Panc1 (cell line): ENCODE measurements at regions not wholly inside any gene's neighbourhood (a gene's known extent, or its start where the extent isn't known, plus 50 kb on each side); places are given as distances from the start of the nearest gene placed in this dataset.

Experiments
- ATAC-seq: fragments of 200-7000 bp; cut with Tn5 transposase; 2 replicates; pipeline ENCODE4 v1.9.1; 2020; ENCODE audit warnings: mild to moderate bottlenecking, moderate library complexity
- BruUV-seq: library from RNA; stranded (reverse); fragments of 400-500 nt; replicated peaks from 2 replicates; lab custom pipeline; 2021; lab: Mats Ljungman, UMichigan
- CTCF ChIA-PET: fragments of 300-600 bp; sonication (Branson Sonifier 250); formaldehyde crosslinking; loops from one replicate; lab custom pipeline; 2022; ENCODE audit warnings: antibody characterized with exemption; lab: Charles Lee
- POLR2A ChIA-PET: fragments of 300-600 bp; sonication (Branson Sonifier 250); formaldehyde crosslinking; loops from one replicate; lab custom pipeline; 2022; ENCODE audit warnings: antibody characterized with exemption; lab: Charles Lee
- DNase-seq: peaks from one replicate; pipeline ENCODE4 v3.0.0-alpha.2; 2010; ENCODE audit warnings: low read depth, low spot score
- H3K27ac ChIP-seq: 2 replicates; pipeline ENCODE4 v1.5.1; 2011; ENCODE audit warnings: mild to moderate bottlenecking, low read length, inconsistent platforms
- H3K27me3 ChIP-seq: fragments of 200-500 bp; sonication (Bioruptor generic); 2 replicates; pipeline ENCODE4 v1.6.0; 2014; ENCODE audit warnings: low read length, inconsistent platforms; ENCODE audit not compliant: control insufficient read depth, insufficient read depth
- H3K36me3 ChIP-seq: fragments of 200-500 bp; sonication (Bioruptor generic); 2 replicates; pipeline ENCODE4 v1.5.1; 2014; ENCODE audit warnings: inconsistent platforms, mild to moderate bottlenecking, low read length, moderate library complexity; ENCODE audit not compliant: control insufficient read depth, insufficient read depth
- H3K4me1 ChIP-seq: 2 replicates; pipeline ENCODE4 v1.5.1; 2011; ENCODE audit warnings: inconsistent platforms, mild to moderate bottlenecking, low read length, moderate library complexity; ENCODE audit not compliant: control insufficient read depth, insufficient read depth
- H3K4me3 ChIP-seq, 2 experiments: 2 replicates each; pipeline ENCODE4 v1.5.1; 2011 to 2012; ENCODE audit warnings: low read depth in 2 of 2, low read length in 2 of 2, mild to moderate bottlenecking in 2 of 2, inconsistent platforms in 1 of 2, moderate library complexity in 1 of 2
- H3K9me3 ChIP-seq: fragments of 200-500 bp; sonication (Bioruptor generic); 2 replicates; pipeline ENCODE4 v1.5.1; 2014; ENCODE audit warnings: low read depth, mild to moderate bottlenecking, inconsistent platforms, low read length, moderate library complexity; ENCODE audit not compliant: control insufficient read depth, insufficient read depth
- POLR2AphosphoS5 ChIP-seq: IDR thresholded peaks from 2 replicates; pipeline ENCODE4 v1.6.1; 2012; ENCODE audit warnings: mild to moderate bottlenecking, low read depth, low read length, moderate library complexity
- REST ChIP-seq, 2 experiments: IDR thresholded peaks; 2 replicates each; pipeline ENCODE4 v1.6.1; 2011 to 2012; ENCODE audit warnings: low read depth in 2 of 2, control low read depth in 1 of 2, low read length in 1 of 2, mild to moderate bottlenecking in 1 of 2, moderate library complexity in 1 of 2; ENCODE audit not compliant: insufficient read depth in 1 of 2
- SIN3A ChIP-seq: IDR thresholded peaks from 2 replicates; pipeline ENCODE4 v1.6.1; 2012; ENCODE audit warnings: low read depth, mild to moderate bottlenecking, low read length, moderate library complexity, borderline replicate concordance; ENCODE audit not compliant: insufficient read depth
- in situ Hi-C: cut with HindIII; loops from 2 replicates; pipeline ENCODE4 v1.10.0; 2016; ENCODE audit warnings: low sequenced_read_pairs, low pct_unique_long_range_greater_than_20kb
- intact Hi-C: fragments of 100-400 bp; cut with micrococcal nuclease; formaldehyde crosslinking; loops from one replicate; pipeline ENCODE4 v1.10.0; 2022; ENCODE audit not compliant: unreplicated experiment
- TF ChIP-seq, protein P1 (sequence below): fragments of 450-650 bp; IDR thresholded peaks from 2 replicates; pipeline ENCODE4 v1.5.1; 2017; ENCODE audit warnings: mild to moderate bottlenecking

DNA sequence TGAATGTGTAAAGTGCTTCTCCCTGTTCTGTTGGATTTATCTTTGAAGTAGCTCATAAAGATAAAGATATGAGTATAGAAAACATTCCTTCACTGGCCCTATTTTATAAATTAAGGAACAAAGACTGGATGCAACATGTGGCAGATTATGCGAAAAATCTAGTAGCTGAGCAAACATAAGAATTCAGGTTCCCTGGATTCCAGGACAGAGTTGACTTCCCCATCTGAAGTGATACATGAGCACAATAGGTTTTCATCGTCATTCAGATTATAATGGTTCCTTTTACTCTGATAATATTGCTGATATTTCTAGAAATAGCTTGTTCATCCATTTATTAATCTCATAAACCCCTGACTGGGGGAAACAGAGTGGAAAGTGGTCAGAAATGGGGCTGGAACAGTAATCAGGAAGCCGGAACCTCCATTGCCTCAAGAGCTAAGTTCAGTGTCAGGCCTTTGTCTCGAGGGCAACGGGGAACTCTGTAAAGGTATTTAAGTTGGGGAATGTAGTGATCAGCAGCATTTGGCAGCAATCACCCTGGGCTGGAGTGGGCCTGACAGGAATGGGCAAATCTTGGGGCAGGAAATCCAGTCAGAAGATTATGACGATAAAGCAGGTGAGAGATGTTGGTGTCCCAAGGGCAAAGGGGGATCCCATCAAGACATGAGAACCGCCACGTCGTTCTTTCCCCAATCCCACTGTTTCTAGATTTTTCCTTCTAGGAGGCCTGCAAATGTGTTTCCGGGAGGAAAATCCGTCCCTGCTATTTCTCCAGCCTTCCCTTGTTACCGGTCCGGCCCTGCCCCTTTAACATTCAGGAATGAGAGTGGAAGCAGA lies 232.5 kb upstream of the SERP2 start:
- H3K36me3 ChIP-seq: no peaks in the 10 kb centered on the region
- H3K27ac ChIP-seq: peak overlapping the region; percentile 92
- CTCF ChIA-PET: interaction anchor here (0.7 kb wide), 1 partner anchor 1167 kb away, joined by 5 read pairs; no protein-coding TSS in a partner anchor
- no peak for DNase-seq
- H3K4me3 ChIP-seq: peak overlapping the region; percentile 60 to 70
- POLR2A ChIA-PET: interaction anchor here (0.7 kb wide), 1 partner anchor 226 kb away, joined by 3 read pairs; no protein-coding TSS in a partner anchor
- no peaks in the 10 kb centered on the region for H3K9me3 ChIP-seq
- H3K4me1 ChIP-seq: peaks cover 5% of the 10 kb centered on the region; the same call in 1 of the 2 replicates
- TF ChIP-seq, protein P1, sequence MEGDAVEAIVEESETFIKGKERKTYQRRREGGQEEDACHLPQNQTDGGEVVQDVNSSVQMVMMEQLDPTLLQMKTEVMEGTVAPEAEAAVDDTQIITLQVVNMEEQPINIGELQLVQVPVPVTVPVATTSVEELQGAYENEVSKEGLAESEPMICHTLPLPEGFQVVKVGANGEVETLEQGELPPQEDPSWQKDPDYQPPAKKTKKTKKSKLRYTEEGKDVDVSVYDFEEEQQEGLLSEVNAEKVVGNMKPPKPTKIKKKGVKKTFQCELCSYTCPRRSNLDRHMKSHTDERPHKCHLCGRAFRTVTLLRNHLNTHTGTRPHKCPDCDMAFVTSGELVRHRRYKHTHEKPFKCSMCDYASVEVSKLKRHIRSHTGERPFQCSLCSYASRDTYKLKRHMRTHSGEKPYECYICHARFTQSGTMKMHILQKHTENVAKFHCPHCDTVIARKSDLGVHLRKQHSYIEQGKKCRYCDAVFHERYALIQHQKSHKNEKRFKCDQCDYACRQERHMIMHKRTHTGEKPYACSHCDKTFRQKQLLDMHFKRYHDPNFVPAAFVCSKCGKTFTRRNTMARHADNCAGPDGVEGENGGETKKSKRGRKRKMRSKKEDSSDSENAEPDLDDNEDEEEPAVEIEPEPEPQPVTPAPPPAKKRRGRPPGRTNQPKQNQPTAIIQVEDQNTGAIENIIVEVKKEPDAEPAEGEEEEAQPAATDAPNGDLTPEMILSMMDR: no peak
- TF ChIP-seq REST (IDR thresholded peaks at IDR 0.05; ENCODE audit: insufficient read depth in 1 of 2, low read depth in 2 of 2, low read length in 1 of 2) (no peak), POLR2AphosphoS5 (no peak)
- in situ Hi-C loops: no loop called here
- intact Hi-C loops: no loop called here
- ATAC-seq: no peak
- 0 out of 2 replicates have a peak, but pooled peaks cover 2% of the 10 kb centered on the region for H3K27me3 ChIP-seq
- BruUV-seq: TSS peak; percentile 89

GRCh38 chr13:44141725-44142539 lies 231.7 kb upstream of the SERP2 start:
- no peak for TF ChIP-seq SIN3A
- TF ChIP-seq POLR2AphosphoS5: peak; percentile 86
- peaks cover 5% of the 10 kb centered on the region; the same call in 1 of the 2 replicates for H3K4me1 ChIP-seq
- peak overlapping the region; percentile 60 to 70 for H3K4me3 ChIP-seq
- BruUV-seq: no TSS peak
- POLR2A ChIA-PET: no interaction called here
- DNase-seq (peak; percentile 50), ATAC-seq (peak; percentile 100)
- peak overlapping the region; percentile 92 for H3K27ac ChIP-seq
- H3K36me3 ChIP-seq: no peaks in the 10 kb centered on the region
- CTCF ChIA-PET: interaction anchor here (0.7 kb wide), 1 partner anchor 1166 kb away, joined by 5 read pairs; no protein-coding TSS in a partner anchor
- H3K27me3 ChIP-seq: 0 out of 2 replicates have a peak, but pooled peaks cover 2% of the 10 kb centered on the region
- no peaks in the 10 kb centered on the region for H3K9me3 ChIP-seq
- intact Hi-C loops: no loop called here
- in situ Hi-C loops: no loop called here
